ENCODE measurements at regions not wholly inside any gene's neighbourhood (a gene's known extent, or its start where the extent isn't known, plus 50 kb on each side); places are given as distances from the start of the nearest gene placed in this dataset.
"Not testable (repeated sequence)": the region's sequence is repeated elsewhere in the genome, so short reads cannot be mapped to it uniquely, and the experiment has no call there.

DNA sequence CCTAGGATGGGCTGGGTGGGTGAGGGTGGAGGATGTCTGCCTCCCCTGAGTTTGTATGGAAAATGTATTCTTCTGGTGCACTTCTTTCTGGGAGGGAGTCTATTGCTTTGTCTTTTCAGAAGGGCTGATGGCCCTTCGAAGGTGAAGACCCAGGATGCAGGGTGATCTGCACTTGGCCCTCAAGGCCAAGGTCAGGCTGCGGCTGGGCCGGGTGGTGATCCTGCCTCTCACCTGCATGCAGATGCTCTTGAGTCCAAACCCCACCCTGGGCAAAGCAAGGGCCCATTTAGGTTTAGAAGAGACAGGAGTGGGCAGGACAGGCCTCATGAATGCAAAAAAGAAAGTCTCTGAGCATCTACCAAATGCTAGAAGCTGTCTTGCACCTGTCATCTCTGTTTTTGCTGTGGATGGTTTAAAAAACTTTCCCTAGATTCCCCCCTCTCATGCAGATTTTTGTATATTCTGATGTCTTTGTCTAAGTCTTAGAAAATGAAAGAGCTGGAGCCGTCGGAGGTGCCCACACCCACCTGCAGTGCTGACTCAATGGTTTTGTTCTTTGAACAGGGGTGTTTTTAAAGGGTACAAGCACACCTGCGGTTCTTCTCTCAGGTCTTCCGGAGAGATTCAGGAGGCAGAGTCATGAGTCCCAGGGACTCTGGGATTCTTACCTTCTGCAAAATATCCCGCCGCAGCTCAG lies 186.4 kb downstream of the ADRA2C start:
- not testable (repeated sequence) for TF ChIP-seq POLR2A (IDR thresholded peaks at IDR 0.05)
- TF ChIP-seq, protein P1, sequence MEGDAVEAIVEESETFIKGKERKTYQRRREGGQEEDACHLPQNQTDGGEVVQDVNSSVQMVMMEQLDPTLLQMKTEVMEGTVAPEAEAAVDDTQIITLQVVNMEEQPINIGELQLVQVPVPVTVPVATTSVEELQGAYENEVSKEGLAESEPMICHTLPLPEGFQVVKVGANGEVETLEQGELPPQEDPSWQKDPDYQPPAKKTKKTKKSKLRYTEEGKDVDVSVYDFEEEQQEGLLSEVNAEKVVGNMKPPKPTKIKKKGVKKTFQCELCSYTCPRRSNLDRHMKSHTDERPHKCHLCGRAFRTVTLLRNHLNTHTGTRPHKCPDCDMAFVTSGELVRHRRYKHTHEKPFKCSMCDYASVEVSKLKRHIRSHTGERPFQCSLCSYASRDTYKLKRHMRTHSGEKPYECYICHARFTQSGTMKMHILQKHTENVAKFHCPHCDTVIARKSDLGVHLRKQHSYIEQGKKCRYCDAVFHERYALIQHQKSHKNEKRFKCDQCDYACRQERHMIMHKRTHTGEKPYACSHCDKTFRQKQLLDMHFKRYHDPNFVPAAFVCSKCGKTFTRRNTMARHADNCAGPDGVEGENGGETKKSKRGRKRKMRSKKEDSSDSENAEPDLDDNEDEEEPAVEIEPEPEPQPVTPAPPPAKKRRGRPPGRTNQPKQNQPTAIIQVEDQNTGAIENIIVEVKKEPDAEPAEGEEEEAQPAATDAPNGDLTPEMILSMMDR (IDR thresholded peaks at IDR 0.05): not testable (repeated sequence)

Measured in right lobe of liver (tissue), 4 donors.